CD14-positive monocyte (primary cell): ENCODE measurements at regions not wholly inside any gene's neighbourhood (a gene's known extent, or its start where the extent isn't known, plus 50 kb on each side); places are given as distances from the start of the nearest gene placed in this dataset.

ENCODE experiments used
- DNase-seq, 3 donors: peaks; one replicate each; pipeline ENCODE4 v3.0.0-alpha.2; 2011 to 2022
- H2AFZ ChIP-seq: 2 replicates; pipeline ENCODE4 v1.6.0; 2012; ENCODE audit warnings: mild to moderate bottlenecking, low read depth, low read length, inconsistent platforms; ENCODE audit not compliant: insufficient read depth, poor library complexity, severe bottlenecking
- H3K27ac ChIP-seq, 2 donors: 1 replicate in 1 of 2; 2 replicates in 1 of 2; pipeline ENCODE4 v1.5.1; 2012 to 2013; ENCODE audit warnings: low read length in 2 of 2, control low read depth in 1 of 2, inconsistent platforms in 1 of 2, low read depth in 1 of 2, mild to moderate bottlenecking in 1 of 2
- H3K27me3 ChIP-seq, 2 donors: one replicate each; pipeline versions ENCODE4 v1.6.0 to v1.6.1; 2011 to 2013; ENCODE audit warnings: low read length in 2 of 2; ENCODE audit not compliant: control insufficient read depth in 2 of 2, insufficient read depth in 2 of 2
- H3K36me3 ChIP-seq, 2 donors: replicated peaks in 1 of 2; 1 replicate in 1 of 2; 2 replicates in 1 of 2; pipeline versions ENCODE4 v1.5.1 to v1.6.1; 2012 to 2013; ENCODE audit warnings: low read length in 2 of 2, control low read depth in 1 of 2, inconsistent platforms in 1 of 2, mild to moderate bottlenecking in 1 of 2; ENCODE audit not compliant: insufficient read depth in 2 of 2, control insufficient read depth in 1 of 2
- H3K4me1 ChIP-seq, 2 donors: 1 replicate in 1 of 2; 2 replicates in 1 of 2; pipeline versions ENCODE4 v1.5.1 to v1.6.1; 2012 to 2013; ENCODE audit warnings: low read length in 2 of 2, control low read depth in 1 of 2, inconsistent platforms in 1 of 2, mild to moderate bottlenecking in 1 of 2, moderate library complexity in 1 of 2; ENCODE audit not compliant: insufficient read depth in 2 of 2, control insufficient read depth in 1 of 2
- H3K4me2 ChIP-seq: replicated peaks from 2 replicates; pipeline ENCODE3; 2012; ENCODE audit warnings: low read length, moderate library complexity, mild to moderate bottlenecking; ENCODE audit not compliant: poor library complexity, severe bottlenecking; ENCODE audit errors: extremely low read depth
- H3K4me3 ChIP-seq, 3 experiments: fragments of 200-600 bp in 1 of 3; sonication (generic) in 1 of 3; replicated peaks in 1 of 3; 1 replicate in 2 of 3; 2 replicates in 1 of 3; pipeline ENCODE4 v1.5.1; 2011 to 2013; ENCODE audit warnings: low read length in 3 of 3, mild to moderate bottlenecking in 3 of 3, control low read depth in 2 of 3, low read depth in 2 of 3, inconsistent platforms in 1 of 3, moderate library complexity in 1 of 3
- H3K79me2 ChIP-seq: 2 replicates; pipeline ENCODE4 v1.6.0; 2012; ENCODE audit warnings: mild to moderate bottlenecking, control low read depth, inconsistent platforms, low read length, moderate library complexity; ENCODE audit not compliant: insufficient read depth
- H3K9ac ChIP-seq: 2 replicates; pipeline ENCODE4 v1.6.0; 2017; ENCODE audit warnings: low read length, mild to moderate bottlenecking; ENCODE audit not compliant: insufficient read depth, poor library complexity, severe bottlenecking
- H3K9me3 ChIP-seq, 2 donors: replicated peaks in 1 of 2; 1 replicate in 1 of 2; 2 replicates in 1 of 2; pipeline versions ENCODE4 v1.5.1 to v1.6.1; 2012 to 2013; ENCODE audit warnings: low read length in 2 of 2, control low read depth in 1 of 2; ENCODE audit not compliant: control insufficient read depth in 1 of 2, insufficient read depth in 1 of 2
- H4K20me1 ChIP-seq: 2 replicates; pipeline ENCODE4 v1.6.0; 2012; ENCODE audit warnings: mild to moderate bottlenecking, low read length, control low read depth, moderate library complexity; ENCODE audit not compliant: insufficient read depth
- H3K27ac Mint-ChIP-seq, 7 donors: one replicate each; pipeline ENCODE4 v1.8.0; 2020; ENCODE audit warnings: mild to moderate bottlenecking in 7 of 7, mixed read lengths in 7 of 7, moderate library complexity in 6 of 7, inconsistent platforms in 2 of 7
- H3K27me3 Mint-ChIP-seq, 3 donors: one replicate each; pipeline ENCODE4 v1.8.0; 2021 to 2022; ENCODE audit warnings: low read depth in 3 of 3, mild to moderate bottlenecking in 3 of 3, mixed read lengths in 3 of 3, moderate library complexity in 3 of 3, inconsistent platforms in 1 of 3
- H3K36me3 Mint-ChIP-seq, 2 donors: one replicate each; pipeline ENCODE4 v1.8.0; 2020; ENCODE audit warnings: mixed read lengths in 2 of 2, inconsistent platforms in 1 of 2, mild to moderate bottlenecking in 1 of 2
- H3K4me1 Mint-ChIP-seq: one replicate; pipeline ENCODE4 v1.8.0; 2020; ENCODE audit warnings: mild to moderate bottlenecking, mixed read lengths
- H3K4me3 Mint-ChIP-seq, 2 donors: one replicate each; pipeline ENCODE4 v1.8.0; 2020; ENCODE audit warnings: mild to moderate bottlenecking in 2 of 2, mixed read lengths in 2 of 2, moderate library complexity in 1 of 2
- H3K9me3 Mint-ChIP-seq, 7 donors: one replicate each; pipeline ENCODE4 v1.8.0; 2020 to 2022; ENCODE audit warnings: mixed read lengths in 7 of 7, mild to moderate bottlenecking in 6 of 7, moderate library complexity in 6 of 7, inconsistent platforms in 2 of 7
- WGBS: methylation state at CpG from one replicate; pipeline ENCODE4 v1.1.5; 2013; ENCODE audit warnings: missing lambda C conversion rate; ENCODE audit not compliant: insufficient coverage; 5-methylcytosine and 5-hydroxymethylcytosine counted together
- intact Hi-C, 2 donors: fragments of 100-400 bp; cut with micrococcal nuclease; formaldehyde crosslinking; loops; one replicate each; pipeline versions ENCODE4 v1.15.0 to v1.15.1; 2023
- TF ChIP-seq, protein P1 (sequence below): fragments of 200-600 bp; IDR thresholded peaks from one replicate; pipeline ENCODE4 v1.8.0; 2022; ENCODE audit warnings: antibody characterized with exemption, mild to moderate bottlenecking

- Histone ChIP-seq H3K9ac (no peak overlapping the region), H3K27ac (no peak overlapping the region), H3K4me3 (no peak overlapping the region), H4K20me1 (no peaks in the 10 kb centered on the region), H3K4me2 (no peak overlapping the region), H3K79me2 (no peaks in the 10 kb centered on the region), H3K9me3 (no peaks in the 10 kb centered on the region), H3K27me3 (no peaks in the 10 kb centered on the region), H2AFZ (no peak overlapping the region), H3K36me3 (no peaks in the 10 kb centered on the region), H3K4me1 (no peaks in the 10 kb centered on the region)
- TF ChIP-seq, protein P1, sequence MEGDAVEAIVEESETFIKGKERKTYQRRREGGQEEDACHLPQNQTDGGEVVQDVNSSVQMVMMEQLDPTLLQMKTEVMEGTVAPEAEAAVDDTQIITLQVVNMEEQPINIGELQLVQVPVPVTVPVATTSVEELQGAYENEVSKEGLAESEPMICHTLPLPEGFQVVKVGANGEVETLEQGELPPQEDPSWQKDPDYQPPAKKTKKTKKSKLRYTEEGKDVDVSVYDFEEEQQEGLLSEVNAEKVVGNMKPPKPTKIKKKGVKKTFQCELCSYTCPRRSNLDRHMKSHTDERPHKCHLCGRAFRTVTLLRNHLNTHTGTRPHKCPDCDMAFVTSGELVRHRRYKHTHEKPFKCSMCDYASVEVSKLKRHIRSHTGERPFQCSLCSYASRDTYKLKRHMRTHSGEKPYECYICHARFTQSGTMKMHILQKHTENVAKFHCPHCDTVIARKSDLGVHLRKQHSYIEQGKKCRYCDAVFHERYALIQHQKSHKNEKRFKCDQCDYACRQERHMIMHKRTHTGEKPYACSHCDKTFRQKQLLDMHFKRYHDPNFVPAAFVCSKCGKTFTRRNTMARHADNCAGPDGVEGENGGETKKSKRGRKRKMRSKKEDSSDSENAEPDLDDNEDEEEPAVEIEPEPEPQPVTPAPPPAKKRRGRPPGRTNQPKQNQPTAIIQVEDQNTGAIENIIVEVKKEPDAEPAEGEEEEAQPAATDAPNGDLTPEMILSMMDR = no peak
- H3K27me3 Mint-ChIP-seq = peaks cover 0 to 3% (median 1%) of the 10 kb centered on the region in 3 donors
- H3K4me3 Mint-ChIP-seq = no peak overlapping the region
- peaks cover 0 to 4% (median 0%) of the 10 kb centered on the region in 7 donors for H3K9me3 Mint-ChIP-seq
- intact Hi-C loops = no loop called here
- no peak for DNase-seq
- WGBS = no CpG with 5 or more reads among the region's 2 CpGs
- no peaks in the 10 kb centered on the region for H3K36me3 Mint-ChIP-seq
- peak overlapping the region in 1 of 7 donors; percentile 50 for H3K27ac Mint-ChIP-seq
- H3K4me1 Mint-ChIP-seq = no peaks in the 10 kb centered on the region
These were observed 417.8 kb upstream of the NR2F2 start for GRCh38 chr15:95912728-95913127.

DNA sequence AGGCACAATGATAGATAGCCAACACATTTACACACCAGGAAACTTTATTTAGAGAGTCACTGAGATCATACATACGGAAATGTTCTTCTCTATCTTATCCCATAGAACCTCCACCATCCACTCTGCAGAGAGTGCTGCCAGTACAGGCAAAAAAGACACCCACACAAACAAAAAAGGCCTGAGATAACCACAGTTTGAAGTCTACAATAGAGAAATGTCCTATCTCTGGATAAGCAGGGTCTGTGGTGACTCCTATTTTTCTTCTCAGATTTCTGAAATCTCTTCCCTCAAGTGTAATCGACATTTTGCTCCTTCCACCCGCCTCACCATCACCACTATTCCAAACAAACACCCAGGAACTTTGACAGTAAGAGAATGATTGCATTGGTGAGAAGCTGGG lies 413.9 kb upstream of the NR2F2 start:
- no peaks in the 10 kb centered on the region for H3K36me3 Mint-ChIP-seq
- no CpG with 5 or more reads among the region's 3 CpGs for WGBS
- no peaks in the 10 kb centered on the region for H4K20me1 ChIP-seq
- no peaks in the 10 kb centered on the region for H3K36me3 ChIP-seq
- H3K27me3 Mint-ChIP-seq = no peaks in the 10 kb centered on the region
- no peaks in the 10 kb centered on the region for H3K79me2 ChIP-seq
- H3K9me3 ChIP-seq = no peaks in the 10 kb centered on the region
- intact Hi-C loops = no loop called here
- no peak overlapping the region for H3K9ac ChIP-seq
- H3K4me1 Mint-ChIP-seq = no peaks in the 10 kb centered on the region
- H3K4me2 ChIP-seq = no peak overlapping the region
- no peak overlapping the region for H2AFZ ChIP-seq
- H3K27me3 ChIP-seq = no peaks in the 10 kb centered on the region
- H3K27ac Mint-ChIP-seq = no peak overlapping the region
- TF ChIP-seq, protein P1 = no peak
- H3K9me3 Mint-ChIP-seq = no peaks in the 10 kb centered on the region
- no peak for DNase-seq
- no peaks in the 10 kb centered on the region for H3K4me1 ChIP-seq
- no peak overlapping the region for H3K27ac ChIP-seq
- no peak overlapping the region for H3K4me3 Mint-ChIP-seq
- H3K4me3 ChIP-seq = no peak overlapping the region
